H9 (cell line): ENCODE measurements at regions not wholly inside any gene's neighbourhood (a gene's known extent, or its start where the extent isn't known, plus 50 kb on each side); places are given as distances from the start of the nearest gene placed in this dataset.

Experiments used
- DNase-seq: peaks from one replicate; pipeline ENCODE4 v3.0.0-alpha.2; 2017
- H2AFZ ChIP-seq: one replicate; pipeline ENCODE4 v1.6.1; 2013; ENCODE audit warnings: mild to moderate bottlenecking, low read length, control low read depth, moderate library complexity
- H2AK5ac ChIP-seq: 2 replicates; pipeline ENCODE4 v1.6.1; 2013; ENCODE audit warnings: low read length, control low read depth, mixed read lengths; ENCODE audit not compliant: insufficient read length
- H2BK120ac ChIP-seq: one replicate; pipeline ENCODE4 v1.6.1; 2013; ENCODE audit warnings: low read depth, mild to moderate bottlenecking, low read length, control low read depth, inconsistent platforms; ENCODE audit not compliant: poor library complexity, severe bottlenecking
- H2BK12ac ChIP-seq: 2 replicates; pipeline ENCODE4 v1.6.1; 2013; ENCODE audit warnings: low read length, control low read depth, mixed read lengths, low read depth; ENCODE audit not compliant: insufficient read length
- H2BK15ac ChIP-seq: 2 replicates; pipeline ENCODE4 v1.6.1; 2013; ENCODE audit warnings: low read depth, low read length, control low read depth
- H2BK20ac ChIP-seq: one replicate; pipeline ENCODE4 v1.6.1; 2013; ENCODE audit warnings: low read depth, mild to moderate bottlenecking, low read length, control low read depth, inconsistent platforms; ENCODE audit not compliant: poor library complexity, severe bottlenecking
- H2BK5ac ChIP-seq: 2 replicates; pipeline ENCODE4 v1.6.1; 2013; ENCODE audit warnings: low read length, control low read depth, mixed read lengths; ENCODE audit not compliant: insufficient read length
- H3K14ac ChIP-seq: 2 replicates; pipeline ENCODE4 v1.6.1; 2013; ENCODE audit warnings: low read length, control low read depth; ENCODE audit not compliant: insufficient read depth
- H3K18ac ChIP-seq: 2 replicates; pipeline ENCODE4 v1.6.1; 2013; ENCODE audit warnings: low read depth, mild to moderate bottlenecking, mixed read lengths, low read length, control low read depth; ENCODE audit not compliant: insufficient read length
- H3K23ac ChIP-seq: 2 replicates; pipeline ENCODE4 v1.6.1; 2013; ENCODE audit warnings: low read length, control low read depth, mixed read lengths, low read depth; ENCODE audit not compliant: insufficient read length
- H3K23me2 ChIP-seq: 2 replicates; pipeline ENCODE4 v1.6.1; 2013; ENCODE audit warnings: low read depth, mild to moderate bottlenecking, mixed read lengths, low read length, control low read depth; ENCODE audit not compliant: insufficient read length, poor library complexity, severe bottlenecking
- H3K27ac ChIP-seq: 2 replicates; pipeline ENCODE4 v1.5.1; 2013; ENCODE audit warnings: low read length, control low read depth, mixed read lengths, low read depth; ENCODE audit not compliant: insufficient read length
- H3K27me3 ChIP-seq: 2 replicates; pipeline ENCODE4 v1.6.1; 2013; ENCODE audit warnings: low read length, control low read depth, inconsistent platforms; ENCODE audit not compliant: insufficient read depth
- H3K4ac ChIP-seq: 2 replicates; pipeline ENCODE4 v1.6.1; 2013; ENCODE audit warnings: low read depth, mild to moderate bottlenecking, control low read depth, inconsistent platforms, low read length, moderate library complexity
- H3K4me1 ChIP-seq: 2 replicates; pipeline ENCODE4 v1.6.1; 2013; ENCODE audit warnings: low read length, control low read depth, inconsistent platforms; ENCODE audit not compliant: insufficient read depth
- H3K4me2 ChIP-seq: 2 replicates; pipeline ENCODE4 v1.6.1; 2013; ENCODE audit warnings: low read length, control low read depth, mixed read lengths; ENCODE audit not compliant: insufficient read length, insufficient read depth
- H3K56ac ChIP-seq: 2 replicates; pipeline ENCODE4 v1.6.1; 2013; ENCODE audit warnings: low read depth, mild to moderate bottlenecking, mixed read lengths, low read length, control low read depth; ENCODE audit not compliant: insufficient read length
- H3K79me1 ChIP-seq: 2 replicates; pipeline ENCODE4 v1.6.1; 2013; ENCODE audit warnings: low read depth, mild to moderate bottlenecking, moderate library complexity, low read length, control low read depth, inconsistent platforms; ENCODE audit not compliant: insufficient read depth, poor library complexity, severe bottlenecking
- H3K79me2 ChIP-seq: 2 replicates; pipeline ENCODE4 v1.6.1; 2013; ENCODE audit warnings: low read length, control low read depth, inconsistent platforms; ENCODE audit not compliant: insufficient read depth
- H3K9ac ChIP-seq: 2 replicates; pipeline ENCODE4 v1.6.1; 2013; ENCODE audit warnings: low read length, control low read depth, mixed read lengths; ENCODE audit not compliant: insufficient read length; ENCODE audit errors: extremely low read depth
- H3K9me3 ChIP-seq: one replicate; pipeline ENCODE4 v1.6.1; 2013; ENCODE audit warnings: low read depth, low read length, inconsistent platforms; ENCODE audit not compliant: control insufficient read depth
- H3T11ph ChIP-seq: one replicate; pipeline ENCODE4 v1.6.1; 2013; ENCODE audit warnings: mild to moderate bottlenecking, low read length, control low read depth, inconsistent platforms
- H4K20me1 ChIP-seq: one replicate; pipeline ENCODE4 v1.6.1; 2013; ENCODE audit not compliant: control insufficient read depth, insufficient read length, insufficient read depth
- H4K5ac ChIP-seq: 2 replicates; pipeline ENCODE4 v1.6.1; 2013; ENCODE audit warnings: low read depth, mild to moderate bottlenecking, mixed read lengths, low read length, control low read depth; ENCODE audit not compliant: insufficient read length
- H4K8ac ChIP-seq: replicated peaks from 2 replicates; pipeline ENCODE4 v1.6.1; 2013; ENCODE audit warnings: low read length, control low read depth, mixed read lengths, low read depth; ENCODE audit not compliant: insufficient read length
- H4K91ac ChIP-seq: 2 replicates; pipeline ENCODE4 v1.6.1; 2013; ENCODE audit warnings: low read depth, mild to moderate bottlenecking, moderate library complexity, mixed read lengths, low read length, control low read depth; ENCODE audit not compliant: insufficient read length
- H3K27ac Mint-ChIP-seq, 3 experiments: 2 replicates in 2 of 3; 3 replicates in 1 of 3; pipeline ENCODE4 v1.8.0; 2020 to 2021; ENCODE audit warnings: mixed read lengths in 3 of 3, mild to moderate bottlenecking in 1 of 3, moderate library complexity in 1 of 3
- H3K27me3 Mint-ChIP-seq: 2 replicates; pipeline ENCODE4 v1.8.0; 2021; ENCODE audit warnings: low read depth, mild to moderate bottlenecking, moderate library complexity, mixed read lengths
- H3K36me3 Mint-ChIP-seq, 3 experiments: 2 replicates in 2 of 3; 3 replicates in 1 of 3; pipeline ENCODE4 v1.8.0; 2020 to 2021; ENCODE audit warnings: low read depth in 3 of 3, mixed read lengths in 3 of 3; ENCODE audit not compliant: insufficient read depth in 1 of 3
- H3K4me1 Mint-ChIP-seq, 2 experiments: 2 replicates each; pipeline ENCODE4 v1.8.0; 2020; ENCODE audit warnings: mixed read lengths in 2 of 2
- H3K4me3 Mint-ChIP-seq, 2 experiments: 2 replicates in 1 of 2; 3 replicates in 1 of 2; pipeline ENCODE4 v1.8.0; 2020 to 2021; ENCODE audit warnings: mild to moderate bottlenecking in 2 of 2, mixed read lengths in 2 of 2, moderate library complexity in 1 of 2
- H3K9me3 Mint-ChIP-seq, 2 experiments: 2 replicates in 1 of 2; 3 replicates in 1 of 2; pipeline ENCODE4 v1.8.0; 2020; ENCODE audit warnings: mild to moderate bottlenecking in 2 of 2, mixed read lengths in 2 of 2, moderate library complexity in 1 of 2
- WGBS: extraction: QIAGEN DNeasy Blood & Tissue Kit; methylation state at CpG from one replicate; pipeline ENCODE4 v1.1.7; 2013; ENCODE audit warnings: missing lambda C conversion rate, low lambda C conversion rate, mixed read lengths; ENCODE audit not compliant: insufficient read length; ENCODE audit errors: extremely low coverage; 5-methylcytosine and 5-hydroxymethylcytosine counted together
- TF ChIP-seq, protein P1 (sequence below): fragments of 200-600 bp; sonication (generic); conservative IDR thresholded peaks from 3 replicates; pipeline ENCODE4 v1.8.0; 2021; ENCODE audit warnings: antibody characterized with exemption, mild to moderate bottlenecking

GRCh38 chr11:114813189-114813718 is 134.9 kb downstream of the NXPE2 start:
- Histone ChIP-seq H3K79me1 (no peaks in the 10 kb centered on the region), H3K4me1 (peaks cover 6% of the 10 kb centered on the region; the same call in 1 of the 2 replicates), H2BK5ac (no peak overlapping the region), H2AFZ (no peak overlapping the region), H3K23ac (no peak overlapping the region), H2BK12ac (no peak overlapping the region), H4K91ac (no peak overlapping the region), H3K56ac (no peak overlapping the region), H3K4ac (no peak overlapping the region), H4K8ac (no peak overlapping the region), H3K9me3 (no peaks in the 10 kb centered on the region), H3K9ac (no peak overlapping the region), H2BK15ac (no peak overlapping the region), H3K23me2 (no peaks in the 10 kb centered on the region), H3K79me2 (no peaks in the 10 kb centered on the region), H3K4me2 (no peak overlapping the region), H4K5ac (no peak overlapping the region), H3K18ac (no peak overlapping the region), H4K20me1 (no peaks in the 10 kb centered on the region), H3K27ac (no peak overlapping the region), H2BK20ac (no peak overlapping the region), H3K14ac (no peak overlapping the region), H3T11ph (no peak overlapping the region), H2AK5ac (no peak overlapping the region), H2BK120ac (no peak overlapping the region), H3K27me3 (no peaks in the 10 kb centered on the region)
- Mint-ChIP-seq H3K36me3 (no peaks in the 10 kb centered on the region; a peak in 1 of 7 replicates), H3K27ac (peak overlapping the region in 1 of 3 experiments; percentile 65; a peak in 1 of 7 replicates), H3K27me3 (peaks cover 2% of the 10 kb centered on the region; the same call in 1 of the 2 replicates), H3K4me1 (peaks cover 8 to 9% of the 10 kb centered on the region in 2 experiments), H3K9me3 (no peaks in the 10 kb centered on the region), H3K4me3 (no peak overlapping the region)
- no CpG with 5 or more reads among the region's 4 CpGs for WGBS
- DNase-seq: no peak
- TF ChIP-seq, protein P1, sequence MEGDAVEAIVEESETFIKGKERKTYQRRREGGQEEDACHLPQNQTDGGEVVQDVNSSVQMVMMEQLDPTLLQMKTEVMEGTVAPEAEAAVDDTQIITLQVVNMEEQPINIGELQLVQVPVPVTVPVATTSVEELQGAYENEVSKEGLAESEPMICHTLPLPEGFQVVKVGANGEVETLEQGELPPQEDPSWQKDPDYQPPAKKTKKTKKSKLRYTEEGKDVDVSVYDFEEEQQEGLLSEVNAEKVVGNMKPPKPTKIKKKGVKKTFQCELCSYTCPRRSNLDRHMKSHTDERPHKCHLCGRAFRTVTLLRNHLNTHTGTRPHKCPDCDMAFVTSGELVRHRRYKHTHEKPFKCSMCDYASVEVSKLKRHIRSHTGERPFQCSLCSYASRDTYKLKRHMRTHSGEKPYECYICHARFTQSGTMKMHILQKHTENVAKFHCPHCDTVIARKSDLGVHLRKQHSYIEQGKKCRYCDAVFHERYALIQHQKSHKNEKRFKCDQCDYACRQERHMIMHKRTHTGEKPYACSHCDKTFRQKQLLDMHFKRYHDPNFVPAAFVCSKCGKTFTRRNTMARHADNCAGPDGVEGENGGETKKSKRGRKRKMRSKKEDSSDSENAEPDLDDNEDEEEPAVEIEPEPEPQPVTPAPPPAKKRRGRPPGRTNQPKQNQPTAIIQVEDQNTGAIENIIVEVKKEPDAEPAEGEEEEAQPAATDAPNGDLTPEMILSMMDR: no peak
